ENCODE measurements at regions not wholly inside any gene's neighbourhood (a gene's known extent, or its start where the extent isn't known, plus 50 kb on each side); places are given as distances from the start of the nearest gene placed in this dataset.

GRCh38 chr18:38350141-38350540, 784.5 kb upstream of the CELF4 start:
- DNase-seq (ENCODE audit: low read depth): peak; percentile 91
- no peak overlapping the region for H3K4me3 ChIP-seq (ENCODE audit: low read depth, low read length)
- TF ChIP-seq CTCF (IDR thresholded peaks at IDR 0.05; ENCODE audit: insufficient read depth, low read length, severe bottlenecking): no peak
- H3K36me3 ChIP-seq (ENCODE audit: control insufficient read depth, insufficient read depth, low read length): no peaks in the 10 kb centered on the region
- no peaks in the 10 kb centered on the region for H3K27me3 ChIP-seq (ENCODE audit: control insufficient read depth, insufficient read depth, low read length)
- peak; percentile 13 for FAIRE-seq

GRCh38 chr18:38330573-38330972, 765.0 kb upstream of the CELF4 start:
- no peak for FAIRE-seq
- no peak overlapping the region for H3K4me3 ChIP-seq (ENCODE audit: low read depth, low read length)
- TF ChIP-seq CTCF (IDR thresholded peaks at IDR 0.05; ENCODE audit: insufficient read depth, low read length, severe bottlenecking): no peak
- no peaks in the 10 kb centered on the region for H3K27me3 ChIP-seq (ENCODE audit: control insufficient read depth, insufficient read depth, low read length)
- DNase-seq (ENCODE audit: low read depth): peak; percentile 24
- no peaks in the 10 kb centered on the region for H3K36me3 ChIP-seq (ENCODE audit: control insufficient read depth, insufficient read depth, low read length)

GRCh38 chr18:38329145-38329544, 763.5 kb upstream of the CELF4 start:
- H3K36me3 ChIP-seq (ENCODE audit: control insufficient read depth, insufficient read depth, low read length): no peaks in the 10 kb centered on the region
- H3K27me3 ChIP-seq (ENCODE audit: control insufficient read depth, insufficient read depth, low read length): no peaks in the 10 kb centered on the region
- FAIRE-seq (no peak), DNase-seq (ENCODE audit: low read depth) (no peak)
- no peak overlapping the region for H3K4me3 ChIP-seq (ENCODE audit: low read depth, low read length)
- no peak for TF ChIP-seq CTCF (IDR thresholded peaks at IDR 0.05; ENCODE audit: insufficient read depth, low read length, severe bottlenecking)

GRCh38 chr18:38322206-38322605, 756.6 kb upstream of the CELF4 start:
- H3K36me3 ChIP-seq (ENCODE audit: control insufficient read depth, insufficient read depth, low read length): no peaks in the 10 kb centered on the region
- FAIRE-seq (no peak), DNase-seq (ENCODE audit: low read depth) (peak; percentile 5)
- no peak for TF ChIP-seq CTCF (IDR thresholded peaks at IDR 0.05; ENCODE audit: insufficient read depth, low read length, severe bottlenecking)
- no peaks in the 10 kb centered on the region for H3K27me3 ChIP-seq (ENCODE audit: control insufficient read depth, insufficient read depth, low read length)
- no peak overlapping the region for H3K4me3 ChIP-seq (ENCODE audit: low read depth, low read length)

GRCh38 chr18:38321262-38321661, 755.7 kb upstream of the CELF4 start:
- FAIRE-seq: no peak

More at GRCh38 chr18:38321262-38321661, 755.7 kb upstream of the CELF4 start:
- H3K27me3 ChIP-seq (ENCODE audit: control insufficient read depth, insufficient read depth, low read length): no peaks in the 10 kb centered on the region
- DNase-seq (ENCODE audit: low read depth): no peak
- TF ChIP-seq CTCF (IDR thresholded peaks at IDR 0.05; ENCODE audit: insufficient read depth, low read length, severe bottlenecking): no peak
- no peaks in the 10 kb centered on the region for H3K36me3 ChIP-seq (ENCODE audit: control insufficient read depth, insufficient read depth, low read length)
- H3K4me3 ChIP-seq (ENCODE audit: low read depth, low read length): no peak overlapping the region

Data from bronchial epithelial cell (primary cell).